ENCODE measurements at regions not wholly inside any gene's neighbourhood (a gene's known extent, or its start where the extent isn't known, plus 50 kb on each side); places are given as distances from the start of the nearest gene placed in this dataset.

DNA sequence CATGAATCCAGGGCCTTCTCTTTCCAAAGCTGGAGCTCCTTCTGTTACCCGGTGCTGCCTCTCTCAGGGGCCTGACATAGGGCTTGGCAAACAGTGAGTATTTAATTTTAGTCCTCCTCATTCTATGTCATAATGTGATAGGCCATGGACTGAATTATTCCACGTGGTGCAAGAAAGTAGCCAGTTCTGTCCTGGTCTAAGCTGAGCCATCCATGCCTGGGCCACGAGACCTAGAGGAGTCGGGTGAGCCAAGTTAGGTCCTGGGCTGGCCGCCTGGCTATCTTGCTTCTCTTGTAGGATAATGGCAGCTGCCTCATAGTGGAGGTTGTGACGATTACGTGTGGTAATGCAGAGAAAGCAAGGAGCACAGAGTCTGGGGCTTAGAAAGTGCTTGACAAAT is 170.6 kb downstream of the FAM43A start:
- TF ChIP-seq TAF1 (IDR thresholded peaks at IDR 0.05; ENCODE audit: low read depth), result no peak
- TF ChIP-seq SMC3 (conservative IDR thresholded peaks at IDR 0.05; ENCODE audit: poor library complexity), result no peak
- TF ChIP-seq, protein P1, sequence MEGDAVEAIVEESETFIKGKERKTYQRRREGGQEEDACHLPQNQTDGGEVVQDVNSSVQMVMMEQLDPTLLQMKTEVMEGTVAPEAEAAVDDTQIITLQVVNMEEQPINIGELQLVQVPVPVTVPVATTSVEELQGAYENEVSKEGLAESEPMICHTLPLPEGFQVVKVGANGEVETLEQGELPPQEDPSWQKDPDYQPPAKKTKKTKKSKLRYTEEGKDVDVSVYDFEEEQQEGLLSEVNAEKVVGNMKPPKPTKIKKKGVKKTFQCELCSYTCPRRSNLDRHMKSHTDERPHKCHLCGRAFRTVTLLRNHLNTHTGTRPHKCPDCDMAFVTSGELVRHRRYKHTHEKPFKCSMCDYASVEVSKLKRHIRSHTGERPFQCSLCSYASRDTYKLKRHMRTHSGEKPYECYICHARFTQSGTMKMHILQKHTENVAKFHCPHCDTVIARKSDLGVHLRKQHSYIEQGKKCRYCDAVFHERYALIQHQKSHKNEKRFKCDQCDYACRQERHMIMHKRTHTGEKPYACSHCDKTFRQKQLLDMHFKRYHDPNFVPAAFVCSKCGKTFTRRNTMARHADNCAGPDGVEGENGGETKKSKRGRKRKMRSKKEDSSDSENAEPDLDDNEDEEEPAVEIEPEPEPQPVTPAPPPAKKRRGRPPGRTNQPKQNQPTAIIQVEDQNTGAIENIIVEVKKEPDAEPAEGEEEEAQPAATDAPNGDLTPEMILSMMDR (IDR thresholded peaks at IDR 0.05; ENCODE audit: poor library complexity, severe bottlenecking), result no peak
- TF ChIP-seq EP300 (conservative IDR thresholded peaks at IDR 0.05; ENCODE audit: poor library complexity, severe bottlenecking), result no peak
- no peak for TF ChIP-seq EZH2 (IDR thresholded peaks at IDR 0.05; ENCODE audit: borderline replicate concordance, insufficient read depth, low read length, poor library complexity, severe bottlenecking)
- TF ChIP-seq MXI1 (conservative IDR thresholded peaks at IDR 0.05; ENCODE audit: poor library complexity, severe bottlenecking), result no peak
- TF ChIP-seq RAD21 (conservative IDR thresholded peaks at IDR 0.05), result no peak
- Histone ChIP-seq H3K27ac (ENCODE audit: low read length) (no peak overlapping the region), H3K27me3 (ENCODE audit: insufficient read depth, low read depth, low read length) (no peaks in the 10 kb centered on the region), H3K9me2 (ENCODE audit: insufficient read depth, low read length) (no peaks in the 10 kb centered on the region), H3K4me2 (ENCODE audit: low read length) (no peak overlapping the region), H2AFZ (ENCODE audit: low read depth, low read length) (no peak overlapping the region), H3K4me3 (ENCODE audit: low read length) (no peak overlapping the region), H3K79me2 (replicated peaks; ENCODE audit: insufficient read depth, low read length) (no peaks in the 10 kb centered on the region), H3K36me3 (ENCODE audit: insufficient read depth, low read length) (no peaks in the 10 kb centered on the region), H3K9me3 (ENCODE audit: low read length) (no peaks in the 10 kb centered on the region), H4K20me1 (ENCODE audit: insufficient read depth) (no peaks in the 10 kb centered on the region), H3F3A (ENCODE audit: insufficient read depth, low read length, poor library complexity, severe bottlenecking) (no peaks in the 10 kb centered on the region), H3K9ac (ENCODE audit: low read length) (no peak overlapping the region)

GRCh38 chr3:194857469-194858113 is 171.9 kb downstream of the FAM43A start:
- Histone ChIP-seq H4K20me1 (ENCODE audit: insufficient read depth) (no peaks in the 10 kb centered on the region), H2AFZ (ENCODE audit: low read depth, low read length) (no peak overlapping the region), H3K9ac (ENCODE audit: low read length) (no peak overlapping the region), H3F3A (ENCODE audit: insufficient read depth, low read length, poor library complexity, severe bottlenecking) (no peaks in the 10 kb centered on the region), H3K79me2 (replicated peaks; ENCODE audit: insufficient read depth, low read length) (no peaks in the 10 kb centered on the region), H3K9me2 (ENCODE audit: insufficient read depth, low read length) (no peaks in the 10 kb centered on the region), H3K9me3 (ENCODE audit: low read length) (no peaks in the 10 kb centered on the region), H3K36me3 (ENCODE audit: insufficient read depth, low read length) (no peaks in the 10 kb centered on the region), H3K4me2 (ENCODE audit: low read length) (no peak overlapping the region), H3K27ac (ENCODE audit: low read length) (no peak overlapping the region), H3K4me3 (ENCODE audit: low read length) (no peak overlapping the region), H3K27me3 (ENCODE audit: insufficient read depth, low read depth, low read length) (no peaks in the 10 kb centered on the region)
- TF ChIP-seq EZH2 (IDR thresholded peaks at IDR 0.05; ENCODE audit: borderline replicate concordance, insufficient read depth, low read length, poor library complexity, severe bottlenecking) (no peak), POLR2AphosphoS5 (IDR thresholded peaks at IDR 0.05) (no peak), RAD21 (conservative IDR thresholded peaks at IDR 0.05) (no peak), SMC3 (conservative IDR thresholded peaks at IDR 0.05; ENCODE audit: poor library complexity) (no peak), TAF1 (IDR thresholded peaks at IDR 0.05; ENCODE audit: low read depth) (no peak), EP300 (conservative IDR thresholded peaks at IDR 0.05; ENCODE audit: poor library complexity, severe bottlenecking) (no peak), MXI1 (conservative IDR thresholded peaks at IDR 0.05; ENCODE audit: poor library complexity, severe bottlenecking) (no peak)
- TF ChIP-seq, protein P2, sequence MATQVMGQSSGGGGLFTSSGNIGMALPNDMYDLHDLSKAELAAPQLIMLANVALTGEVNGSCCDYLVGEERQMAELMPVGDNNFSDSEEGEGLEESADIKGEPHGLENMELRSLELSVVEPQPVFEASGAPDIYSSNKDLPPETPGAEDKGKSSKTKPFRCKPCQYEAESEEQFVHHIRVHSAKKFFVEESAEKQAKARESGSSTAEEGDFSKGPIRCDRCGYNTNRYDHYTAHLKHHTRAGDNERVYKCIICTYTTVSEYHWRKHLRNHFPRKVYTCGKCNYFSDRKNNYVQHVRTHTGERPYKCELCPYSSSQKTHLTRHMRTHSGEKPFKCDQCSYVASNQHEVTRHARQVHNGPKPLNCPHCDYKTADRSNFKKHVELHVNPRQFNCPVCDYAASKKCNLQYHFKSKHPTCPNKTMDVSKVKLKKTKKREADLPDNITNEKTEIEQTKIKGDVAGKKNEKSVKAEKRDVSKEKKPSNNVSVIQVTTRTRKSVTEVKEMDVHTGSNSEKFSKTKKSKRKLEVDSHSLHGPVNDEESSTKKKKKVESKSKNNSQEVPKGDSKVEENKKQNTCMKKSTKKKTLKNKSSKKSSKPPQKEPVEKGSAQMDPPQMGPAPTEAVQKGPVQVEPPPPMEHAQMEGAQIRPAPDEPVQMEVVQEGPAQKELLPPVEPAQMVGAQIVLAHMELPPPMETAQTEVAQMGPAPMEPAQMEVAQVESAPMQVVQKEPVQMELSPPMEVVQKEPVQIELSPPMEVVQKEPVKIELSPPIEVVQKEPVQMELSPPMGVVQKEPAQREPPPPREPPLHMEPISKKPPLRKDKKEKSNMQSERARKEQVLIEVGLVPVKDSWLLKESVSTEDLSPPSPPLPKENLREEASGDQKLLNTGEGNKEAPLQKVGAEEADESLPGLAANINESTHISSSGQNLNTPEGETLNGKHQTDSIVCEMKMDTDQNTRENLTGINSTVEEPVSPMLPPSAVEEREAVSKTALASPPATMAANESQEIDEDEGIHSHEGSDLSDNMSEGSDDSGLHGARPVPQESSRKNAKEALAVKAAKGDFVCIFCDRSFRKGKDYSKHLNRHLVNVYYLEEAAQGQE (IDR thresholded peaks at IDR 0.05; ENCODE audit: borderline replicate concordance), result no peak
- TF ChIP-seq, protein P1 (IDR thresholded peaks at IDR 0.05; ENCODE audit: poor library complexity, severe bottlenecking), result no peak
